ENCODE measurements at regions not wholly inside any gene's neighbourhood (a gene's known extent, or its start where the extent isn't known, plus 50 kb on each side); places are given as distances from the start of the nearest gene placed in this dataset.

- TF ChIP-seq SP2 (IDR thresholded peaks at IDR 0.05; ENCODE audit: extremely low read depth, low read depth, low read length, poor library complexity, severe bottlenecking) (no peak), BRF1 (IDR thresholded peaks at IDR 0.05; ENCODE audit: borderline replicate concordance, extremely low read depth, insufficient read length) (no peak), EGR1 (conservative IDR thresholded peaks at IDR 0.05) (no peak), RNF219 (CRISPR knock-in tag; IDR thresholded peaks at IDR 0.05) (no peak), CTCF (IDR thresholded peaks at IDR 0.05 in 2 of 3, conservative IDR thresholded peaks at IDR 0.05 in 1 of 3; ENCODE audit: insufficient read depth in 2 of 3, low read depth in 1 of 3, low read length in 3 of 3) (no peak), JUND (IDR thresholded peaks at IDR 0.05; ENCODE audit: borderline replicate concordance, low read depth, low read length) (no peak), JUND (tag; IDR thresholded peaks at IDR 0.05; ENCODE audit: borderline replicate concordance, low read depth, low read length) (no peak), JUNB (CRISPR knock-in tag; conservative IDR thresholded peaks at IDR 0.05) (no peak), FOSL1 (tag; conservative IDR thresholded peaks at IDR 0.05) (no peak), OTX1 (CRISPR knock-in tag; IDR thresholded peaks at IDR 0.05) (no peak), POLR2AphosphoS2 (IDR thresholded peaks at IDR 0.05; ENCODE audit: low read length) (no peak), IRF2 (CRISPR knock-in tag; IDR thresholded peaks at IDR 0.05) (no peak)
- TF ChIP-seq, protein P1, sequence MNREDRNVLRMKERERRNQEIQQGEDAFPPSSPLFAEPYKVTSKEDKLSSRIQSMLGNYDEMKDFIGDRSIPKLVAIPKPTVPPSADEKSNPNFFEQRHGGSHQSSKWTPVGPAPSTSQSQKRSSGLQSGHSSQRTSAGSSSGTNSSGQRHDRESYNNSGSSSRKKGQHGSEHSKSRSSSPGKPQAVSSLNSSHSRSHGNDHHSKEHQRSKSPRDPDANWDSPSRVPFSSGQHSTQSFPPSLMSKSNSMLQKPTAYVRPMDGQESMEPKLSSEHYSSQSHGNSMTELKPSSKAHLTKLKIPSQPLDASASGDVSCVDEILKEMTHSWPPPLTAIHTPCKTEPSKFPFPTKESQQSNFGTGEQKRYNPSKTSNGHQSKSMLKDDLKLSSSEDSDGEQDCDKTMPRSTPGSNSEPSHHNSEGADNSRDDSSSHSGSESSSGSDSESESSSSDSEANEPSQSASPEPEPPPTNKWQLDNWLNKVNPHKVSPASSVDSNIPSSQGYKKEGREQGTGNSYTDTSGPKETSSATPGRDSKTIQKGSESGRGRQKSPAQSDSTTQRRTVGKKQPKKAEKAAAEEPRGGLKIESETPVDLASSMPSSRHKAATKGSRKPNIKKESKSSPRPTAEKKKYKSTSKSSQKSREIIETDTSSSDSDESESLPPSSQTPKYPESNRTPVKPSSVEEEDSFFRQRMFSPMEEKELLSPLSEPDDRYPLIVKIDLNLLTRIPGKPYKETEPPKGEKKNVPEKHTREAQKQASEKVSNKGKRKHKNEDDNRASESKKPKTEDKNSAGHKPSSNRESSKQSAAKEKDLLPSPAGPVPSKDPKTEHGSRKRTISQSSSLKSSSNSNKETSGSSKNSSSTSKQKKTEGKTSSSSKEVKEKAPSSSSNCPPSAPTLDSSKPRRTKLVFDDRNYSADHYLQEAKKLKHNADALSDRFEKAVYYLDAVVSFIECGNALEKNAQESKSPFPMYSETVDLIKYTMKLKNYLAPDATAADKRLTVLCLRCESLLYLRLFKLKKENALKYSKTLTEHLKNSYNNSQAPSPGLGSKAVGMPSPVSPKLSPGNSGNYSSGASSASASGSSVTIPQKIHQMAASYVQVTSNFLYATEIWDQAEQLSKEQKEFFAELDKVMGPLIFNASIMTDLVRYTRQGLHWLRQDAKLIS (CRISPR knock-in tag; IDR thresholded peaks at IDR 0.05), result no peak
- TF ChIP-seq, protein P2, sequence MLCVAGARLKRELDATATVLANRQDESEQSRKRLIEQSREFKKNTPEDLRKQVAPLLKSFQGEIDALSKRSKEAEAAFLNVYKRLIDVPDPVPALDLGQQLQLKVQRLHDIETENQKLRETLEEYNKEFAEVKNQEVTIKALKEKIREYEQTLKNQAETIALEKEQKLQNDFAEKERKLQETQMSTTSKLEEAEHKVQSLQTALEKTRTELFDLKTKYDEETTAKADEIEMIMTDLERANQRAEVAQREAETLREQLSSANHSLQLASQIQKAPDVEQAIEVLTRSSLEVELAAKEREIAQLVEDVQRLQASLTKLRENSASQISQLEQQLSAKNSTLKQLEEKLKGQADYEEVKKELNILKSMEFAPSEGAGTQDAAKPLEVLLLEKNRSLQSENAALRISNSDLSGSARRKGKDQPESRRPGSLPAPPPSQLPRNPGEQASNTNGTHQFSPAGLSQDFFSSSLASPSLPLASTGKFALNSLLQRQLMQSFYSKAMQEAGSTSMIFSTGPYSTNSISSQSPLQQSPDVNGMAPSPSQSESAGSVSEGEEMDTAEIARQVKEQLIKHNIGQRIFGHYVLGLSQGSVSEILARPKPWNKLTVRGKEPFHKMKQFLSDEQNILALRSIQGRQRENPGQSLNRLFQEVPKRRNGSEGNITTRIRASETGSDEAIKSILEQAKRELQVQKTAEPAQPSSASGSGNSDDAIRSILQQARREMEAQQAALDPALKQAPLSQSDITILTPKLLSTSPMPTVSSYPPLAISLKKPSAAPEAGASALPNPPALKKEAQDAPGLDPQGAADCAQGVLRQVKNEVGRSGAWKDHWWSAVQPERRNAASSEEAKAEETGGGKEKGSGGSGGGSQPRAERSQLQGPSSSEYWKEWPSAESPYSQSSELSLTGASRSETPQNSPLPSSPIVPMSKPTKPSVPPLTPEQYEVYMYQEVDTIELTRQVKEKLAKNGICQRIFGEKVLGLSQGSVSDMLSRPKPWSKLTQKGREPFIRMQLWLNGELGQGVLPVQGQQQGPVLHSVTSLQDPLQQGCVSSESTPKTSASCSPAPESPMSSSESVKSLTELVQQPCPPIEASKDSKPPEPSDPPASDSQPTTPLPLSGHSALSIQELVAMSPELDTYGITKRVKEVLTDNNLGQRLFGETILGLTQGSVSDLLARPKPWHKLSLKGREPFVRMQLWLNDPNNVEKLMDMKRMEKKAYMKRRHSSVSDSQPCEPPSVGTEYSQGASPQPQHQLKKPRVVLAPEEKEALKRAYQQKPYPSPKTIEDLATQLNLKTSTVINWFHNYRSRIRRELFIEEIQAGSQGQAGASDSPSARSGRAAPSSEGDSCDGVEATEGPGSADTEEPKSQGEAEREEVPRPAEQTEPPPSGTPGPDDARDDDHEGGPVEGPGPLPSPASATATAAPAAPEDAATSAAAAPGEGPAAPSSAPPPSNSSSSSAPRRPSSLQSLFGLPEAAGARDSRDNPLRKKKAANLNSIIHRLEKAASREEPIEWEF (CRISPR knock-in tag; IDR thresholded peaks at IDR 0.05), result no peak
- TF ChIP-seq, protein P3, sequence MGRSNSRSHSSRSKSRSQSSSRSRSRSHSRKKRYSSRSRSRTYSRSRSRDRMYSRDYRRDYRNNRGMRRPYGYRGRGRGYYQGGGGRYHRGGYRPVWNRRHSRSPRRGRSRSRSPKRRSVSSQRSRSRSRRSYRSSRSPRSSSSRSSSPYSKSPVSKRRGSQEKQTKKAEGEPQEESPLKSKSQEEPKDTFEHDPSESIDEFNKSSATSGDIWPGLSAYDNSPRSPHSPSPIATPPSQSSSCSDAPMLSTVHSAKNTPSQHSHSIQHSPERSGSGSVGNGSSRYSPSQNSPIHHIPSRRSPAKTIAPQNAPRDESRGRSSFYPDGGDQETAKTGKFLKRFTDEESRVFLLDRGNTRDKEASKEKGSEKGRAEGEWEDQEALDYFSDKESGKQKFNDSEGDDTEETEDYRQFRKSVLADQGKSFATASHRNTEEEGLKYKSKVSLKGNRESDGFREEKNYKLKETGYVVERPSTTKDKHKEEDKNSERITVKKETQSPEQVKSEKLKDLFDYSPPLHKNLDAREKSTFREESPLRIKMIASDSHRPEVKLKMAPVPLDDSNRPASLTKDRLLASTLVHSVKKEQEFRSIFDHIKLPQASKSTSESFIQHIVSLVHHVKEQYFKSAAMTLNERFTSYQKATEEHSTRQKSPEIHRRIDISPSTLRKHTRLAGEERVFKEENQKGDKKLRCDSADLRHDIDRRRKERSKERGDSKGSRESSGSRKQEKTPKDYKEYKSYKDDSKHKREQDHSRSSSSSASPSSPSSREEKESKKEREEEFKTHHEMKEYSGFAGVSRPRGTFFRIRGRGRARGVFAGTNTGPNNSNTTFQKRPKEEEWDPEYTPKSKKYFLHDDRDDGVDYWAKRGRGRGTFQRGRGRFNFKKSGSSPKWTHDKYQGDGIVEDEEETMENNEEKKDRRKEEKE (IDR thresholded peaks at IDR 0.05; ENCODE audit: borderline replicate concordance in 1 of 2, control insufficient read depth in 1 of 2, low read depth in 2 of 2, low read length in 1 of 2), result no peak
Measured at GRCh38 chr3:28151608-28152228, 89.7 kb upstream of the CMC1 start.

All from K562 (cell line).